ENCODE measurements at regions not wholly inside any gene's neighbourhood (a gene's known extent, or its start where the extent isn't known, plus 50 kb on each side); places are given as distances from the start of the nearest gene placed in this dataset.
"Not testable (repeated sequence)": the region's sequence is repeated elsewhere in the genome, so short reads cannot be mapped to it uniquely, and the experiment has no call there.

DNA sequence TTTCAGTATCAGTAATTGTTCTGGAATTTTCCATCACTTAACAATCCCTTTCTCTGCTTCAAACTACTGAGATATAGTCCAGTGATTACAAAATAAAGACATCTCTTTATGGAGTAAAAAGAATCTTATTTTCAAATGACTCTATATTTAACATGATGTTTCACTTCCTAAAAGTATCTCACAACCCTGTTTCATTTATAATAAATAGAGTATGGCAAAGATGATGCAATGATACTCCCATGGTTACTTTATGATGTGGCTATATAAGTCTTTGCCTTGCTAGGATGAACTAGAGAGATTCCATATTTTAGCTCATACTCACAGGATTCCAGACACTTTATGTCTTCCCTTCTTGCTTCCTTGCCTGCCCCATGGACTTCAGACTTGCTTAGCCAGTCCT lies 953.5 kb upstream of the MDGA2 start:
- DNase-seq (ENCODE audit: low read depth): no peak
- TF ChIP-seq, protein P1, sequence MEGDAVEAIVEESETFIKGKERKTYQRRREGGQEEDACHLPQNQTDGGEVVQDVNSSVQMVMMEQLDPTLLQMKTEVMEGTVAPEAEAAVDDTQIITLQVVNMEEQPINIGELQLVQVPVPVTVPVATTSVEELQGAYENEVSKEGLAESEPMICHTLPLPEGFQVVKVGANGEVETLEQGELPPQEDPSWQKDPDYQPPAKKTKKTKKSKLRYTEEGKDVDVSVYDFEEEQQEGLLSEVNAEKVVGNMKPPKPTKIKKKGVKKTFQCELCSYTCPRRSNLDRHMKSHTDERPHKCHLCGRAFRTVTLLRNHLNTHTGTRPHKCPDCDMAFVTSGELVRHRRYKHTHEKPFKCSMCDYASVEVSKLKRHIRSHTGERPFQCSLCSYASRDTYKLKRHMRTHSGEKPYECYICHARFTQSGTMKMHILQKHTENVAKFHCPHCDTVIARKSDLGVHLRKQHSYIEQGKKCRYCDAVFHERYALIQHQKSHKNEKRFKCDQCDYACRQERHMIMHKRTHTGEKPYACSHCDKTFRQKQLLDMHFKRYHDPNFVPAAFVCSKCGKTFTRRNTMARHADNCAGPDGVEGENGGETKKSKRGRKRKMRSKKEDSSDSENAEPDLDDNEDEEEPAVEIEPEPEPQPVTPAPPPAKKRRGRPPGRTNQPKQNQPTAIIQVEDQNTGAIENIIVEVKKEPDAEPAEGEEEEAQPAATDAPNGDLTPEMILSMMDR (conservative IDR thresholded peaks at IDR 0.05; ENCODE audit: low read depth, low read length): no peak
- no peak overlapping the region for H3K4me3 ChIP-seq (ENCODE audit: low read depth, low read length)

DNA sequence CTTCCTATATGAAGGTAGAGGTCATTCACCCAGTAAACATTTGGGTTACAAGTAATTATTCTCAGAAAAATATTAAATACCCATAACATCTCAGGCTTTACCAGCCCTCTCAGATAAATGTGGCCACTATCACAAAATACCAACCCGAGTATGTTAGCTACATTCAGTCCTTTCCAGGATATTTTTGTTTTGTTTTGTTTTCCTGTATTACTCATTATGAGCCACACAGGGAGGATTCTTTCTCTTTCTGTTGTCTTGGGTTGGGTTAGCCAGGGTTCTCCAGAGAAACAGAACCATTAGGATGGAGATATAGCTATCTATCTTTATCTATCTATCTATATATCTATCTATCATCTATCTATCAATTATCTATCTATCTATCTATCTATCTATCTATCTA lies 947.6 kb upstream of the MDGA2 start:
- H3K4me3 ChIP-seq (ENCODE audit: low read depth, low read length): no peak overlapping the region
- TF ChIP-seq, protein P1 (conservative IDR thresholded peaks at IDR 0.05; ENCODE audit: low read depth, low read length): no peak
- no peak for DNase-seq (ENCODE audit: low read depth)

DNA sequence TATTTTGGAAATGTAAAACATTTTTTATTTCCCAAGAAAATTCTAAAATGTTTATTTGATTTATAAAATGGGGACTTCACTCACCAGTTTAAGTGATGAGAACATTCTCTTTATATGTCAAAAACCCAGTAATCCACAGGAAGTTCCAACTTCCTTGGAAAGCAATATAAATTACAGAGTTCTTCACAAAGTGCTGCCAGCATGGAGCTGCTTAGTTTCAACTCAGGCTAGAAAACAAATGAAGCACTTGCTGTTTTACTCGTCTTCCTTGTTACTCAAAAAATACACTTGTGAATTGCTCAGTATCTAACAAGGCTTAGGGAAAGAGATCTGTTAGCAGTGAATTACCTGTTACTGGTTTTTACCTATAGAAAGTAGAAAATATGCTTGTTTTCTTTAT lies 942.7 kb upstream of the MDGA2 start:
- DNase-seq (ENCODE audit: low read depth): no peak
- TF ChIP-seq, protein P1 (conservative IDR thresholded peaks at IDR 0.05; ENCODE audit: low read depth, low read length): no peak
- no peak overlapping the region for H3K4me3 ChIP-seq (ENCODE audit: low read depth, low read length)

DNA sequence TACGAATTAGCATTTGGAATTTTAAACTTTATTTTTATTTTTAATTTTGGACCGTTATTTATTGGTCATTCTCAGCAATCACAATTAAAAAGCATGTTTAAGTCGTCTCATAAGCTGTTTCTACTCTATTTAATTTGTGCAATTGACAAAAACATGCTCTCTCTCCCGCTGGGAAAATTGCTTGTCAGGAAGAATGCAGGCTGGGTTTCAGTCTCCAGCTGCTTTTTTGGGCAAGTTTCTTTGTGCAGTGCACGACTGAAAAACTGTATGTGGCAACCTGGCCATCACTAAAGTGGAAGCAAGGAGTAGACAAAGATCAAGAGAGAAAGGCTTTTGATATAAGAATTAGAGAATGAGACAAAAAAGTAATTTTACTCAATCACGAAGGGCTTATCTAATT lies 941.5 kb upstream of the MDGA2 start:
- DNase-seq (ENCODE audit: low read depth): no peak
- TF ChIP-seq, protein P1 (conservative IDR thresholded peaks at IDR 0.05; ENCODE audit: low read depth, low read length): no peak
- no peak overlapping the region for H3K4me3 ChIP-seq (ENCODE audit: low read depth, low read length)

DNA sequence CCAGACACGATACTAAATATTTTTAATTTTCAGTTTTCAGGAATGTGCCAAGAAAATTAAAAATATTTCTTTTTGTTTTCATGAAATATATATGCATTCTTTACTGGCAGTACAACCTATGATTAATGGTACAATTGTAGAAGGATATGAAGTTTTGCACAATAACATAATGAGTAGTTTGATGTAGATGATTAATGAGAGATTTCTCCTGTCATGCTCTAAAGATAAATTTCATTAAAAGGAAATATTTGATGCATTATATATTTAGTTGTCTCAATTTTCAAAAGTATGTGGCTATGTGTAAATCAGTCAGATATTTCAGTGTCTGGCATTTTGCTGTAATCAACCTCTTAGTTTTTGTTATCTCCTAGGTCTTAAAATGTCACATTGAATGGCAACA lies 940.2 kb upstream of the MDGA2 start:
- H3K4me3 ChIP-seq (ENCODE audit: low read depth, low read length): no peak overlapping the region
- DNase-seq (ENCODE audit: low read depth): no peak
- TF ChIP-seq, protein P1 (conservative IDR thresholded peaks at IDR 0.05; ENCODE audit: low read depth, low read length): no peak

DNA sequence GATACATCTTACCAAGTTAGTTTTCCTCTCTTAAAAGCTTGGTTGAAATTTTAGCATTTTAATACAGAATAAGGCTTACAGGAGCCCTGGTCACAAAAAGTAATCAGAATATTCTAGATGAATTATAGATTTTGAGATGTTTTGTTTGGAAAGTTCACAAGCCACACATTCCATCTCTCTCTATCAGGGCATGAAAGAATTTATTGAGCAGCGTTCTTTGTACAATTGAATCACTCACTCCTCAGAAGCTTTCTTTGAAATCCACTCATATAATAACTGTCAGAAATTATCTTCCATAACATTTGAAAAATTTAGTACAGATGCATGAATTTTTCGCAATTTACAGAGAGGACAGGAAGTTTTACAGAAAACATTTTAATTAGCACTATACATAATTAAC lies 938.6 kb upstream of the MDGA2 start:
- H3K4me3 ChIP-seq (ENCODE audit: low read depth, low read length): no peak overlapping the region
- TF ChIP-seq, protein P1 (conservative IDR thresholded peaks at IDR 0.05; ENCODE audit: low read depth, low read length): no peak
- no peak for DNase-seq (ENCODE audit: low read depth)

DNA sequence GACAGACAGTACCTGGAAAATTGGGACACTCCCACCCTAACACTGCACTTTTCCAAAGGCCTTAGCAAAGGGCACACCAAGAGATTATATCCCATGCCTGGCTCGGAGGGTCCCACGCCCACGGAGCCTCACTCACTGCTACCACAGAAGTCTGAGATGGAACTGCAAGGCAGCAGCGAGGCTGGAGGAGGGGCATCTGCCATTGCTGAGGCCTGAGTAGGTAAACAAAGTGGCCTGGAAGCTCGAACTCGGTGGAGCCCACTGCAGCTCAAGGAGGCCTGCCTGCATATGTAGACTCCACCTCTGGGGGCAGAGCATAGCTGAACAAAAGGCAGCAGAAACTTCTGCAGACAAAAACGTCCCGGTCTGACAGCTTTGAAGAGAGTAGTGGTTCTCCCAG lies 931.6 kb upstream of the MDGA2 start:
- DNase-seq (ENCODE audit: low read depth); H3K4me3 ChIP-seq (ENCODE audit: low read depth, low read length): not testable (repeated sequence)

DNA sequence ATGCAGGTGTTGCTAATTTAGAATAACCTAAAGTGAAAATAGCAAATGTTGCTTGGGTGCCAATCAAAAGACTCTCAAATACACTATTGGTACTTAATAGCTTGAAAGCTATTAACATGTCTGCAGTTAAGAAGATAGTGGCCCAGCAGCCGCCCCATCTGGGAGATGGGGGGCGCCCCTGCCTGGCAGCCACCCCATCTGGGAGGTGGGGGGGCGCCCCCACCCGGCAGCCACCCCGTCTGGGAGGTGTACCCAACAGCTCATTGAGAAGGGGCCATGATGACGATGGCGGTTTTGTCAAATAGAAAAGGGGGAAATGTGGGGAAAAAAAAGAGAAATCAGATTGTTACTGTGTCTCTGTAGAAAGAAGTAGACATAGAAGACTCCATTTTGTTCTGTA lies 923.1 kb upstream of the MDGA2 start:
- H3K4me3 ChIP-seq (ENCODE audit: low read depth, low read length): no peak overlapping the region
- DNase-seq (ENCODE audit: low read depth): no peak
- TF ChIP-seq, protein P1 (conservative IDR thresholded peaks at IDR 0.05; ENCODE audit: low read depth, low read length): no peak
